NCI-H1436 (cell line): ENCODE measurements at regions not wholly inside any gene's neighbourhood (a gene's known extent, or its start where the extent isn't known, plus 50 kb on each side); places are given as distances from the start of the nearest gene placed in this dataset.
A peak's percentile ranks its signal among the peaks of the same experiment; 100 is the strongest.

Source experiments
- DNase-seq: peaks from one replicate; lab custom pipeline; 2025; lab: John Stamatoyannopoulos, UW

DNA sequence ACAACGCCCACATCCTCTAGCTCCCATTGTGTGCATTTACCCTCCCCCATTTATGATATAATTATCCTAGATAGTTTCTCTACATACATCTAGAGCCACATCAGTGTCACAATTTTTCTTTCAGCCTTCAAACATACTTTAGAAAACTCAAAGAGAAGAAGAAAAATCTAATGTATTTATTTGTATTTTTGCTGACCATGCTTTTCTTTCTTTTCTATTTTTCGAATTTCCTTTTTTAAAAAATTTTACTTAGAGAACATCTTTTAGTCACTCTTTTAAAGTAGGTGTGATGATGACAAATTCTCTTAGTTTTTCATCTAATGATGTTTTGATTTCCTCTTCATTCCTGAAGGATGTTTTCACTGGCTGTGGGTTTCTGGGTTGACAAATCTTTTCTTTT lies 117.0 kb upstream of the CHL1 start:
- no peak for DNase-seq

DNA sequence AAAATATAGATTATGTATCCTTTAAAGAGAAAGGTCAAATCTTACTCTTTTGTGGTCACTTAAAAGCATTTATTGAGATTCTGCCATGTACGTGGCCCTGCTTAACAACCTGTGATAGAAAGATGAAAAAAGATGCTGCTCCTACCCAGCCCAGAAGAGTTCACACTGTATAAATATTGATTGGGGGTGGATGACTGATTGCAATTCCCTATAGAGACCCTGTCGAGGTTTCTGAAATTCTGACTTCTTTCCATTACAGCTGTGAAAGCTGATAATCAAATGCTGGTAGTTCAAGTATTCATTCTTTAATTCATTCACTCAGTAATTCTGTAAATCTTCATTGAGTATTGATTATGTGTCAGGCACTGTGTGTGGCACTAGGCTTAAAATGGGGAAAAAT lies 114.1 kb upstream of the CHL1 start:
- DNase-seq: no peak

DNA sequence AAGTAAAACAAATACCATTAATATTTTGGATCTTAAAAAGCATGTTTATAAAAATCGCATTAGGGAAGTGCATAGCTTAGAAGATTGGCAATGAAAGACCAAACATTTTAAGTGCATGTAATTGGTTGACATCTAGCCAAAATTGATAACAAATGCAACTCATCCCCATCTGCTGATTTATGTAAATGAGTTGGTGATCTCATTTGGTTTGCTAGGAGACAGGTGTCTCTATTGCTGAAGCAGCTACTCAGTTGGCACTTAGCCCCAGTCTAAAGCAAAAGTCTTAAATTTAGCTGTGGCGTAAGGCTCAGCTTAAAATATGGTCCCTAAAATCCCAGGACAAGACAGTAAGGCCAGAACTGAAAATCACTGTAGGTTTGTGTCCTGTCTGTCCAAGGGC lies 113.5 kb upstream of the CHL1 start:
- no peak for DNase-seq

DNA sequence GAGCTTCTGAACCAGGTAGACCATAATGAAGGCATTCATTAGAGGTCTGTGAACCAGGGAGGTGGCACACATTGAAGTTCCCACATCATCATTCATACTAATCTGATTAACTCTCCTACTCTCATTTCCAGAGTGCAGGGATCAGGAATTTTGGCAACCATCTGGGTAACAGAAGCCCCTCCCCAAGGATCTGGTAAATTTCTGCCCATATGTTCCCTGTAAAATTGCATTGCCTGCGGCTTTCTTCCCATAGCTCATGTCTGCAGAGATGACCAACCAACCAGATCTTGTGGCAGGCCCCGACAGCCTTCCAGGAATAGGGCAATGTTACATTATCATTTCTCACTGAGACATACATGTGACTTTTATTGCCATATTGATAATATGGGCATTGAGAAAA lies 111.4 kb upstream of the CHL1 start:
- DNase-seq: no peak

DNA sequence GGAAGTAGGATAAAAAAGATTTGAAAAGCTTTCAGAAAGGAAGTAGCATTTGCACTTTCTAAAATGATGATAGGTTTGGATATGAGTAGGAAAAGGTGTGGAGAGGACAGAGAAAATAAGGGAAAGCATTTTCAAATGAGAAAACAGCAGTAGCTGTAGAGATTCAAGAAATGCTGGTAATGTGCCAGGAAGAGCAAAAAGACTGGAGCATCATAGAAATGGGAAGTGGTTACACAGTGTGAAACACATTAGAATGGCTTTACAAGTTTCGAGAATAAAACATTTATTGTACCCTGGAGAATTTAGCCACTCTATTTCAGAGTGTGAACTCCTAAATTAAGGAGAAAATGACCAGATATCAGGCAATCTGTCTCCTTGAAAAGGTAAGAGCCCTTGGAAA lies 108.3 kb upstream of the CHL1 start:
- DNase-seq: no peak

DNA sequence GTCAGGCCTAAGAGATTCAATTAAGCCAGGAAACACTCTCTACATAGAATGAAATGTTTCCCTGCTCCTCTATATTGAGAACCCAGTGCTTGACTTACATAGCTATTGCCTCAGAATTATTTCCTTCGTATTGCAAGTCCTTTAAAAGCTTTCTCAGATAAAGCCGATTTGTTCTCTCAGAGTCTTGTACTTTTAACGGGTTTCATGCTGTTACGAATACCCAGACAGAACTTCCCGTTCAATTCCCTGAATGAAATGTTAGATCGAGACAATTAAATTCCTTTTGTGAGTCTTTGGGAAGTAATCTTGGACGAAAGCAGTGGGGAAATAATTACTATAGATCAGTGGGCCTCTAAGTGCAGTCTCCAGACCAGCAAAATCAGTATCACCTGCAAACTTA lies 102.8 kb upstream of the CHL1 start:
- no peak for DNase-seq

DNA sequence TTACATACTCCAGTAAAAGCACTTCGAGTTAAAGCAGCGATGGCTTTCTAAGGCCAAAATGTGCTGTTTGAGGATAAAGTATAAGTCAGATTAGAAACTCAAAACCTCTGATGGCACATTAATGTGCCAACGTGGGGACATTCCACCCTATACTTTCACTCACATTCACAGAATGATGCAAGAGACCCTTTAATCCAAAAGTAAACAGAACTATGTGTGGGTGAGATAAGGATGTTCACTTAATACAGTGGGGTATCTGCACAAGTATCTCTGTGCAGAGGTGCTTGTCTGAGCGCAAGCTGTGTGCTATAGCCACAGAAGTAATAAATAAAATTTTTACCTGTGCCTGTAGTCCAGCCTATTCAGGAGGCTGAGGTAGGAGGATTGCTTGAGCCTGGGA lies 100.3 kb upstream of the CHL1 start:
- no peak for DNase-seq

DNA sequence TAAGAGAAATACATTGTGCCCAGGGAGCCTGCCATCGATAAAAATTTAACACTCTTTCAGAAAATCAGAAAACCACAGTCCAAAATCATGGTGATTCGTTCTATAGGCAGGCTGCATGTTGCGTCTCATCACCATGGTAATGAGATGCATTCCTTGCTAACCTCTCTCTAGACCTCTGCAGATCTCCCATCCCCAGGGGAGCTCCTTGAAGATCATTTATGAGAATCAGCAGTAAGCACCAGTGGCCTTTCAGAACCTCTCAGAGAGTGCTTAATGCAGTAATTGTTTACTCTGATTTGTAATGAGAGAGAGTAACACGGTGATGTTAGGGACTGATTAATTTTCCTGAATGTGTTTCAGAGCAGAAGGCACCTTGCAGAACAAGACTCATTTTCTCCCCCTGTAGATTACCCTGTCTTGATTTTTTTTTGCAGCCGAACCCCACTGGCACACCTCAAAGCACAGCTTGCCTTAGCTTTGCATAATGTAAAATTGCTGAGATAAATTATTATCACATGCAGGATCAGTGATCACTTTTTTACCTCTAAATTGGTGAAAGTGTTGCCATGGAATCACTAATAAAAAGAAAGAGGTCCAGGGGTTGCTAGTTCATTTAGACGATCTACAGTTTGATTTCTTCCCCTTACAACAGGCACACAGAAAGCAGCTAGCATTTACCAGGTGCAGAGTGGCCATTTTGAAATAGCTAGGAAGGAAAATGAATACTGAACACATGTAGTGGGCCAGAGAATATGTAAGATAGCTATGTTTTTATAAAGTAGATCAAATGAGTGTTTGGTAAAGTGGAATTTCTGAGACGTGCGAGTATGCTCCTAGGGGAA lies 98.9 kb upstream of the CHL1 start:
- peak; percentile 86 for DNase-seq

DNA sequence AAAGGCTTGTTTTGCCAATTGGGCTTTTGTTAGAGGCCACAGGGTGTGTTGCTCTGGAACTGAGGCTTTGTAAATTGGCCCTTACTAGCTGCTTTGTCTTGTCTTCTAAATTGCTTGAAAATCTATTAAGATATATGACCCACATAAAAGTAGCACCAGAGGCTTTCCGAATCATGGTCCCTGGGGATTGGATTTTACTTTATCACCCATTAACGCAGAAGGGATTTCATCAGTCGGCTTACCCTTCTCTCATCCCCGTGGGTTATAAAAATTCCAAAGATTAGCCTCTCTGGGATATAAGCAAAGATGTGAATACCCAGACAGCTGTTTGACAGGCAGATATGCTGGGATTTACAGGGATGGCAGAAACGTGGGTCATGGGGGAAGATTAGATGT lies 98.3 kb upstream of the CHL1 start:
- DNase-seq: no peak

DNA sequence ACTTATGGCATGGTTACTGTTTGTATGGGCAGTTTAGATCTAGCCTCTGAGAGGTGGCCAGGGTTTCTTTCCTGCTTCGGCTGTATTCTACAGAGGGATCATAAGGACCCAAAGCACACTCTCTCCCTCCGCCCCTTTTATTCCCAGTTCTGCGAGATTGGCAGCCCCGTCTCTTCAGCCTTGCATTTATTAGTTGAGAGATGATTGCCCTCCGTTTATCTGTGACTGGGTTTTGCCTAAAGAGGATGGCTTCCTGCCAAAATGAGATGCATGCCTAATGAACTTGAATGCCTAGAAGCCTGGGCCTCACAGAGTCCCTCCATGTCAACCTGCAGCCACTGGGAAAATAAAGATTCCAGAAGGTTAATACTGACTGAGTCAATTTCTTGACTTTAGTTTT lies 97.1 kb upstream of the CHL1 start:
- peak; percentile 78 for DNase-seq

DNA sequence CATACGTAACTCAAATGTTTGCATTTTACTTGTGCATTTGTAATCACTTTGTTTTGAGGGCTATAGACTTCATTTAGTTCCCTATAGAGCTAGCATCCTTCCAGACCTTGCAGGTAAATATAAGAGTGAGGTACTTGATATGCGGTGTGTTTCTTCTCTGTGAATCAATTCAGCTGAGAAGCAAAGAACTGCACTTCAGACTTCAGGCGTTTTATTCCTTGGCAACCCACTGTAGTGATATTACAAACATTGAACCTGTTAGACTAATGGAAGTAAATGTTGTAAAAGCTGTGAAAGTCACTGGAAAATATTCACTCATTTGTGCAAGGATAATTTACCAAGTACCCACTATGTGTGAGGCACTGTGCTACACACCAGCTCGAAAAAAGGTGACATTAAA lies 94.1 kb upstream of the CHL1 start:
- DNase-seq: no peak

DNA sequence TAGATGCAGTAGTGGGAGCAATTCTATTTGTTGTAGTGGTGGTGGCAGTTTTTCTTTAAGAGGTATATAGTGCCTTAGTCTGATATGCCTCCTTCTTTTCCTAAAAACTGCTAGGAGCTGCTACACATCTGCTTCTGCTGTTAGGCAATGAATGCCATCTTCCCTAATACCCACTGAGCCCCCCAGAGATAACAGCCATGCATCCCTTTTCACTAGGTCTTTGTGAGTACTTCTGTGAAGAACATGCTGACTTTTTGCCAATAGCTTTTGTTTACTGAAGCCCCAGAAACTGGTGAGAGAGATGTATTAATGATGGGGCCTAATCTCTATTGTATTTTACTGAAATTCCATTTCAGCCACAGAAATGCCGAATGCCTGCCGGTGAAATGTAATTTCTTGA lies 92.6 kb upstream of the CHL1 start:
- no peak for DNase-seq

DNA sequence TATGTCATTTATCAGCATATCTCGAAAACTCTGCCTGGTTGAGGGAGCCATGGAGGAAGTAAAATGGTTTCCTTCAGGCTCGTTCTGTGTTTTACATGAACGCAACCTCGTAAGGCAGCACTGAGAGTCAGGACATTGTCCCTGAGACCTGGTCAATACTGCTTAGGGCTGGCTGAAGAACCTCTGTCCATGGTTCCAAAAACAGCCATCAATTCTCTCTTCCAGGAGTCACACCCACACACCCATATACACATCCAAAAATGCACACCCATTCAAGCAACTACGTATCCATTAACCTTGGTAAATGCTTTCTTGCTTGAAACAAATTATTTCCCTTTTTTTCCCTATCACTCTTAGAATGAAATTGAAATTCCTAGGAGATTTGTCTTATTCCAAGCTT lies 91.0 kb upstream of the CHL1 start:
- no peak for DNase-seq

DNA sequence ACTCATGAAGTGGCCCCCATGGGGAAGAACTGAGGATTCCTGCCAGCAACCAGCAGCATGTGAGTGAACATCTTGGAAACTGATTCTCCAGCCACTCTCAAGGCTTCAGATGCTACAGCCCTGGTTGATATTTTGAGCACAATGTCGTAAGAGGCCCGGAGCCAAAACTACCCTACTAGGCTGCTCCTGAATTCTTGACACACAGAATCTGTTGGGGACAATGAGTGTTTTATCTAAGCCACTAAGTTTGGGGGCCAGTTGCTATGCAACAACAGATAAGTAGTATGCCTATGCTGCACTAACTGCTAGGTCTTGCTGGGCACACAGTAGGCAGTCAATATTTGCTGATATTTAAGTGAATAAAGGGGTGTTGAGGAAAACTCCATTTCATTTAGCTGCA lies 89.9 kb upstream of the CHL1 start:
- no peak for DNase-seq

DNA sequence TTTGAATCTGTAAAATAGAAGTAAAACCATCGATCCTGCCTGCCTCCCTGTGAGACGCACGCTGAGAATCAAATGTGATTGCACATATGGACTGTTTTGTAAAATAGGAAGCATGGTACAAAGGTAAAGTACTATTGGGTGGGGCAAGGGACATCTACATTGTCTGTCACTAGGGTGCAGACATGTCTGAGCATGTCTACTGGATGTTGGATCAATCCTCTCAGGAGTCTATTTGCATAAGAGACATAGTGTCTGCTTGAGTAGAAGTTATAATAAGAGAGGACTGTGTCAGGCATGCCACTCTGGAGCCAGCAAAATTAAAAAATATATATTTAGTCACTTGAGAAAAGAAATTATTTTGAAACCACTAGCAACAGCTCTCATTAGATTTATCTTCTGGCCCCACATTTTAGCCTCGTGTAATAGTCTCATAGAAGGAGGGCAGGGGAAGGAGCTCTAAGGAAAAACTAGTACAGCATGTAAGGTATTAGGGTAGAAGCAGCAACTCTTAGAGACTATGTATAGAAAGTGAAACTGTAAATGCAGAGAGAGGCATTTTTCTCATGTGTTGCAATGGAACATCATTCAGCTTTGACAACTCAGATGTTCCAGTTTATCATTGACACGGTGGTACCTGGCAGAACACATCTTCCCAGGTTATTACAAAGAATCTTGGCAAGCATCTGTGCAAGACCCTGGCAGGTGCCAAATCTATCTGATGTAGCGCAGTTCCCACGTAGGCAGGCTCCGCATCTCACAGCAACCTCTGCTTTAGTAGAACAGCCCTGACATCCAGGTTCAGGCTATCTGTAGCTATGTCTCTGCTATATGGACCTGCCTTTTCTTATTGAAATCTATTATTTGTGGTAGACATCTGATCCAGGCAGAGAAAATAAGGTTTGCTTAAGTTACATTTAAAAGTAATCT lies 85.2 kb upstream of the CHL1 start:
- DNase-seq: peak; percentile 37

DNA sequence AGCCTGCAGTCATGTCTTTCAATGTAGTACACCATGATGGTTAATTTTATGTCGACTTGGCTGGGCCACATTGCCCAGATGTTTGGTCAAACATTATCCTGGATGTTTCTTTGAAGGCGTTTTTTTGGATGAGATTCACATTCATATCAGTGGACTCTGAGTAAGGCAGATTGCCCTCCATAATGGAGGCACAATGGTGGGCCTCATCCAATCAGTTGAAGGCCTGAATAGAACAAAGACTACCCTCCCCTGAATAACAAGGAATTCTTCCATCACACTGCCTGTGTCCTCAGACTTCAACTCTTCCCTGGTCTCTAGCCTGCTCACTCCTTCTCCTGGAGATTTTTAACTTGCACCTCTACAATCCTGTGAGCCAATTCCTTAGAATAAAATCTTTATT lies 83.8 kb upstream of the CHL1 start:
- no peak for DNase-seq

DNA sequence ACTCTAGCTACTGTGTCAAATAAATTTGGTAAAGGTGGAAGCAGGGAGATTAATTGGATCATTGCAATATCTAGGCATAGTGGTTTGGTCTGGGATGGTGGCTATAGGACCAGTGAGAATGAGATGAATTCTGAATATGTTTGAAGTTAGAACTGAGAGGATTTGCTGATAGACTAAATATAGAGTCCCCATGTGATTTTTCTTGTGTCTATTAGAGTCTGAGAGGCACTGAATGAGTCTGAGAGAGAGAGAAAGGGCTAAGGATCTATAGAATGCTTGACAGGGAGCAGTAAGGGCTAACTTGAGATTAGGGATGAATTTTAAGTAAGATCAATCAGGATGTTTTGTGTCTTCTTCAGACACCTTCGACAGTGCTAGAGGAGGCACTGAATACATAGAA lies 77.9 kb upstream of the CHL1 start:
- DNase-seq: no peak

DNA sequence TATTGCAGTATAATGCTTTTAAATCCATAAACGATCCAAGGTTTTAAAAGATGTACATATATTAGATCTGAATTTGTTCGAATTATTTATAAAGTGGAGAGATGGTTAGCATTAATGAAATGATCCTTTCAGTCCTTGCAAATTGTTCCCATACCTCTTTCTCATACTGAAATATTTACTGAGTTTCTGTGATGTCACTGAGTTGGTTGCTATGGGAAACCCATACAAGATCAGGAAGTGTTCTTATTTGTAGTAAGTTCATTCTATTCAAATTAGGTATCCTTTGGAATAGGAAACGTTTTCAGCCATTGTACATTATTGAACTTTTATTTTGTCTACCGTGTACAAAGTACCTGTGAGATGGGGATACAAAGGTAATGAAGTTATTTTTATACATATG lies 73.2 kb upstream of the CHL1 start:
- DNase-seq: no peak

DNA sequence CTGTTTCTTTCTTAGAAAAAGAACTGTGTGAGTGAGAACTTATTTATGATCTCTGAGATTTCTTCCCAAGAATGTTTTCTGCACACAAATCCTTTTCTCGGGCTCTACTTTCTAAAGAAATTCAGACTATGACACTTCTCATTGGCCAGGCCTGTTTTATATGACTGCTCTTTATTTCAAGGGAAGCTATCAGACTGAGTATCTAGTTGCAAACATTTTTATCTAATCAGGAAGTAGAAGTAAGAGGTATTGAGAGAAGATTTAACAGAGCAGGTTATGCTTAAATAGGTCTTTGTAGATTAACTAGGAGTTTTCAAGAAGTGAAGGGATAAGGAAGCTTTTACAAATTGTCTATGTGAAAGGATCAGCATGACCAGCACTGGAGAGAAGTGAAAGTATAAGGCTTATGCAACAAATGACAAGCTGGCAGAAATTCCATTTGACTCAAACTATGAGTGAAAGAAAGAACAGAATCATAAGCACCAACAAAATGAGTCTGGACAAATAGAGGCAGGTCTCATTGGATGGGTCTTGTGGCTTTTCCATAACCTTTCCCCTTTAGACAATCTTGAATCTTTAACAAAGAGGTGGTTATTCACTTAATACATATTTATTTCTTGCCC lies 71.9 kb upstream of the CHL1 start:
- no peak for DNase-seq

DNA sequence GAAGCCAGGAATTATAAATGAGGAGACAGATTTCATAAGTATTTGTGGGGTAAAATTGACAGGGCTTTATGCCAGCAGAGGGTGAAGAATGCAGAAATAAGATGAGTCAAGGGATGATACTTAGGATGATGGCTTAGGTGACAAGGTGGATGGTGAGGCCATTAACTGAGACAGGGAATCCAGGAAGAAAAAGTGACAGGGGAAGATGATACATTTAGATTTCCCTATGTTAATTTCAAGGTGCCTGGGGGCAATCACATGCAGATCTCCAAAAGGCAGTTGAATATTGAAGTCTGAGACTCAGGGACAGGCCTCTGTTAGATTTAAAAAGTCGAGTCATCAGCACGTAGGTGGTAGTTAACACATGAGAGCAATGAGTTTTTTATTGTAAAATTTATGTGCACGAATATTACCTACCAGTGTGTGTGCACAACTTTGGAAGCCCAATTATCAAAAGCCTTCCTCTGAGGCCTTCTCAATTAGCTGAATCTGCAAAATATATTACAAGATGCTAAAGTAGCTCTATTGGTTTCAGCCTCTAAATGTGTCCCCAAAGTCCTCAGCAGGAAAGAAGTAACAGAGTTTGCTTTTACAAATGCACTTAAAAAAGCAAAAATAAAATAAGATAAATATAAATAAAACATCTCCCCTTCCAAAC lies 67.9 kb upstream of the CHL1 start:
- no peak for DNase-seq

DNA sequence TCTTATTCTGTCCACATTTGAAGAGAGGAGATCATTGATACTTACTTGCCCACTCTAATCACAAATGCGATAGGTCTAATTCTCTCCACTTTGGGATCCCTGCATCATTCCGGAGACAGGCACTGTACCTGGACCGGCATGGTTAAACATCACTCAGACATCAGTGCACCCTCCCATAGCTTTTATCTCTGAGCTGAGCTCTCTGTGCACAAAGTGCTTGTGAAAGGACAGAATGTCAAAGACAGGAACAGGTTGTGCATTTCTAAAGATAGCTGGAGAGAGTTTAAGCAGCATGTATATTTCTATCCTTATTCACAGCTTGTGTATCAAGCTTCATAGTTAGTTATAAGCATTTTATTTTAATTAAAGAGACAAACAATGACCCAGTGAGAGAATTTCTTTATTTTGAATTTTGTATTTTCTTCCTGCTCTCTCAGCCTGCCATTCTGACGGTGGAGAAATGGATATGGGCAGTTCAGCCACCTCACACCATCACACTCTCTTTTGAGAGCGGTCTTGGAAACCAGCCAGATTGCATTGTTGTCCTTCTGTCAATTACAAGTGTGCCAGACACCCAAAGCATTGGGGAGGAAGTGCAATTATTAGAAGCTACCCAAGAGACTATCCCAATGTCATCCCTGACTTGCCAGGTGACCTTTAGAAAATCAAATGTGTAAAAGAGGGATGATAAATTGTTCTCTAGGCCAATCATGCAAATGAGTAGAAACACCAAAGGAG lies 65.2 kb upstream of the CHL1 start:
- DNase-seq: no peak

DNA sequence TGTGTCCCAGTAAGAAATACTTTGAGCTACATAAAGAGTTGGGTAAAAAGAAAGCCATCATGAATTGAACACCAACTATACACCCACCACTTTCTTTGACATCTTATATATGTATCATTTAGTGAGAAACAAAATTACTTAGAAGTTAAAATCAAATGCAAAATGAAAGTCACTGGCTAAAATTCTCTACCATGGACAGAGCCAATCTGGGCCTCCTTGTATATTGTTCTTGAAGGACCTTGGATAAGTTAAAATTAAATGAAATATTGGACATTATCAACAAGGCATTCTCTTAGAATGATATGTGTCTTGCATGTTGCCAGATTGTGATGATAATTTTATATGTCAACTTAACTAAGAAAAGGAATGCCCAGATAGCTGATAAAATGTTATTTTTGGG lies 64.2 kb upstream of the CHL1 start:
- no peak for DNase-seq
